RPMI8226 (cell line): ENCODE measurements at regions not wholly inside any gene's neighbourhood (a gene's known extent, or its start where the extent isn't known, plus 50 kb on each side); places are given as distances from the start of the nearest gene placed in this dataset.
A peak's percentile ranks its signal among the peaks of the same experiment; 100 is the strongest.
"Not testable (repeated sequence)": the region's sequence is repeated elsewhere in the genome, so short reads cannot be mapped to it uniquely, and the experiment has no call there.

Experiments
- DNase-seq: peaks from one replicate; pipeline ENCODE4 v3.0.0-alpha.2; 2015

DNA sequence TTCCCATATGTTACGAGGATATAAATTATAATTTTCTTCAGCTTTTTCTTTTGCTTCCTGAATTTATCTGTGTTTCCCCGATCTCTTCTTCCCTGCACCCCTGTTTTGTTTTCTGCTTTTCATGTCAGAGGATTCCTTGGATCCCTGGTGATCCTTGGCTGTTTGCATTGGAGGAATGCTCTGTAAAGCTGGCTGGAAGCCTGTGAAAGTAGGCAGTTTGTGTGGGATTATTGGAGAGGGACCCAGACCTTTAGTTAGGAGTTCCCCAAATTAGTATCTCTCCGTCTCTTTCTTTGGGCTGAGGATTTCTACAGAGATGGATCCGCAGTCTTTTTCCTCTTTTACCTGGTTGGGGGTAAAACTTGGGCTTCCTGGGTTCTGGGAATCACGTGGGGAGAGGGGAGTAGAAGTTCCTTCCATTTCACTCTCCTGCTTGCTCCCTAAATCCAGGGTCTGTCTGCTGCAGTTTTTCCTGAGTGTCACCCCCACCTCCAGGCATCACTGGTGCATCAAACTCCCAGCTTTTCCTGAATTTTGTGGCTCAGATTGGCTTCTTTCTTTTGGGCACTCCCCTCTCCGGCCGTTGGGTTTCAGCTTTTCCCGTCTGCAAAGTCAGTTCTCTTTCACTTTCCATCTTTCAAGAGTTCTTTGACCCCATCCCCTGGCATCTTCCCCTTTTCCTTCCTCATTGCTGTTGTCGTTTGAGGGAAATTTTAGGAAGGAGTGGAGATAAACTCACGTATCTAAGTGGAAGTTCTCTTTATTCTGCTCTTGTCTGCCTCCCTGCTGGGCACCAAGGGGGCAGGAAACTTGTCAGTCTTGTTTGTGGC is 79.1 kb upstream of the ALX4 start:
- no peak for DNase-seq

DNA sequence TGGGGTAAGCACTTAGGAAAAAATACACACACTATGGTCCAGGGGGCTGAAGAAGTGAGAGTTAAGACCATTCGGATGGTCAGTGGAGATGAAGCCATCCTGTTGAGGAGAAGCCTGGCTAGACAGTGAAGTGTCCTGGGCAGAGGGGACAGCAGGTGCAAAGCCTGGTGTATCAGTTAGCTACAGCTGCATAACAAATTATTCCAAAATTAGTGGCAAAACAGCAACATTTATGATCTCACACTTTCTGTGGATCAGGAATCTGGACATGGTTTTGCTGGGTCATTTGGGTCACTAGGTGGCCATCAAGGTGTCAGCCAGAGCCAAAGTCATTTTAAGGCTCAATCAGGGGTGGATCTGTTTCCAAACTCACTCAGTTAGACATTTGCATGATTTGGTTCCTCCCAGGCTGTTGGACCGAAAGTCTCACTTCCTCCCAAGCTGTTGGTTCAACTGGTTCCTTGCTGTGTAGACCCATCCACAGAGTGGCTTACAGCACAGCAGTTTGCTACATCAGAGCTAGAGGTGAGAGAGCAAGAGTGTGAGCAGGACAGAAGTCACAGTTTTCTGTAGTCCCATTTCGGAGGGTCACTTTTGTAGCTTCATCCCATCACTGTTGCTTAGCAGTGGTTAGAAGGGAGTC is 80.1 kb upstream of the ALX4 start:
- DNase-seq, result no peak

DNA sequence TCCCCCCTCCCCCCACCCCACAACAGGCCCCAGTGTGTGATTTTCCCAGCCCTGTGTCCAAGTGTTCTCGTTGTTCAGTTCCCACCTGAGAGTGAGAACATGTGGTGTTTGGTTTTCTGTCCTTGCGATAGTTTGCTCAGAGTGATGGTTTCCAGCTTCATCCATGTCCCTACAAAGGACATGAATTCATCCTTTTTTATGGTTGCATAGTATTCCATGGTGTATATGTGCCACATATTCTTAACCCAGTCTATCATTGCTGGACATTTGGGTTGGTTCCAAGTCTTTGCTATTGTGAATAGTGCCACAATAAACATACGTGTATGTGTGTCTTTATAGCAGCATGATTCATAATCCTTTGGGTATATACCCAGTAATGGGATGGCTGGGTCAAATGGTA is 81.1 kb upstream of the ALX4 start:
- DNase-seq, result not testable (repeated sequence)

DNA sequence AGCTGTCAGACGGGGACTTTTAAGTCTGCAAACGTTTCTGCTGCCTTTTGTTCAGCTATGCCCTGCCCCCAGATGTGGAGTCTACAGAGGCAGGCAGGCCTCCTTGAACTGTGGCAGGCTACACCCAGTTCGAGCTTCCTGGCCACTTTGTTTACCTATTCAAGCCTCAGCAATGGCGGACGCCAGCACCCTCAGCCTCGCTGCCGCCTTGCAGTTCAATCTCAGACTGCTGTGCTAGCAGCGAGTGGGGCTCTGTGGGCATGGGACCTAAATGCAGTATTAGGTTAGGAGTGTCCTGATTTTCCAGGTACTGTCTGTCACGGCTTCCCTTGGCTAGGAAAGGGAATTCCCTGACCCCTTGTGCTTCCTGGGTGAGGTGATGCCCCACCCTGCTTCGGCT is 86.8 kb upstream of the ALX4 start:
- DNase-seq, result not testable (repeated sequence)

DNA sequence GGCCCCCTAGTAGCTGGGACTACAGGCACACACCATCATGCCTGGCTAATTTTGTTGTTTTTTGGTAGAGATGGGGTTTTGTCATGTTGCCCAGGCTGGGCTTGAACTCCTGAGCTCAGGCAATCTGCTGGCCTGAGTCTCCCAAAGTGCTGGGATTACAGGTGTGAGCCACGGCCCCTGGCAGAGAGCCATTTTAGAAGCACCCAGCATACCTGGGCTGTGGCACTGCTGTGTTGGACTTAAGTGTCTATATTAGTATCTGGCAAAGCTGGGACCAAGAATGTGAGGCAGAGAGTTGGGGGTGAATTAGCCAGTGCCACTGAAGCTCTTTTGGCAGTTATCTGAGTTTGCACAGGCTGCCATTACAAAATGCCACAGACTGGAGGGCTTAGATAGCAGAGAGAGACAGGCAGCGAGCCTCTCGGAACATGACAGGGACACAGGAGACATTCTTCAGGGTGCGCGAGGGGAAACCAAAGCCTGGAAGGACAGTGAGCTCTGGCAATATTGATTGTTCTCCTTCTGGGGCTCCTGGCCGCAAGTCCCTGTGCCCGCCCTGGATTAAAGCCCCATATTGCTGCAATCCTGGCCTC is 87.7 kb upstream of the ALX4 start:
- DNase-seq, result no peak

DNA sequence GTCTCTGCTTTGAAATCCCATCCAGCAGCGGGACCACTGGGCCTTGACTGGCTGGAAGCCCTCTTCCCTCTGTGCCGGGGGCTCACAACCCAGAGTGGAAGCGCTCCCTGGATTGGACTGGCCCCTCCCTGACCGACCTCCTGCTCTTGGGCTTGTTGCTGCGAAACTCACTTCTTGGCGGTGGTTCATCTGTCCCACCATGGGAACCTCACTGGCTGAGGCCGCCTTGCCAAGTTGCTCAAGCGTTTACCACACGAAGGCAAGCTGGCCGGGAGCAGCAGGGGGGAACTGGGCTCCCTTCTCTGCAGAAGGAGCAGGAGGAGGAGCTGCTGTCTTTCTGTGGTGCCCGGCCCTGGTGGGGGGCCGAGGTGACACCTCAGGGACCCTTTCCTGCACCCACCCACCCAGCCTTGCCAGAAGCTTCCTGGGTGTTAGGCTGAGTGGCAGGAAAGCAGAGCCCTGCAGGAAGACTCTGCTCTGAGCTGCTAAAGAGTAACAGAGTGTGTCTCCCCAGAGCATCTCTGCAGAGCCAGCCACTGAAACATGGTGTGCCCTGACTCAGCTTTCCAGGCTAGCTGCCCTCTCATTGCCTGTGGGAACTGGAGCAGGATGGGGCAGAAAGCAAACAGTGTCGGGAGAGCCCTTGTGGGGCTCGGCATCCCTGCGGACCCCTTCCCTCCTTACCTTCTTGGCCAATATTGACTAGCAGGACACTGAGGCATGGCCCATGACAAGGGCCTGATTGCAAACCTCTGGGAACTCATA is 88.5 kb upstream of the ALX4 start:
- no peak for DNase-seq

DNA sequence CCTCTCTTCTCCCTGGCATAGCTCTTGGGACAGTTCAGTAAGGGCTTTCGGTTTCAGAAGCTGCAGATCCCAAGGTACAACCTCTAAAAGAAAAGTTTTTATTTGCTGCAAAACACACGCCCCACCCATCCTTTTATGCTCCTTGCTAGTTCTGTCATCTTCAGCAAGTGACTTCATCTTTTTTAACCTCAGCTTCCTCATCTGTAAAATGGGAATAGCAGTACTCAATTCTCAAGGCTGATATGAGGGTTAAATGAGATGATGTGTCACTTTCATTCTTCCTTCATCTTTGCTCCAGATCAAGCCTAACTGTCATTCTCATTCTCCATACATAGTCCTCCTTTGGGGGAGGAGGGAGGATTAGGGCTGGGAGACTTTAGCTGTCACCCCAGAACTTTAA is 90.0 kb upstream of the ALX4 start:
- peak; percentile 22 for DNase-seq

DNA sequence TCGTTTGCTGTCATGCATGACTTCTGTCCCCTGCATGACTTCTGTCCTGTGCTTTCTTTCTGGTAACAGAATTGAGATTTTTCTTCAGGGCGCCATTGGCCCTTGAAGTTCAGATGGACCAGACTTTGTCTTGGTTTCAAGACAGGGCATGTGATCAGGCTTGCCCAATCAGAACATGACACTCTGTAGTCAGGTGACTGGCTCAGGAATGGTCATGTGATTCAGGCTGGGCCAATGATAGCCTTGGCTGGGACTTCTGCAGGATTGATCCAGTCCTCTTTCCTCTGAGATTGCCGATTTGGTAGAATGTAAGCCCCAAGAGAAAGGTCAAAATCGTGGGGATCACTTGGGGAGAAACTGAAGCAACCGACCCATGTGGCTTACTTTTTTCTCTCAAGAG is 90.5 kb upstream of the ALX4 start:
- DNase-seq, result no peak

DNA sequence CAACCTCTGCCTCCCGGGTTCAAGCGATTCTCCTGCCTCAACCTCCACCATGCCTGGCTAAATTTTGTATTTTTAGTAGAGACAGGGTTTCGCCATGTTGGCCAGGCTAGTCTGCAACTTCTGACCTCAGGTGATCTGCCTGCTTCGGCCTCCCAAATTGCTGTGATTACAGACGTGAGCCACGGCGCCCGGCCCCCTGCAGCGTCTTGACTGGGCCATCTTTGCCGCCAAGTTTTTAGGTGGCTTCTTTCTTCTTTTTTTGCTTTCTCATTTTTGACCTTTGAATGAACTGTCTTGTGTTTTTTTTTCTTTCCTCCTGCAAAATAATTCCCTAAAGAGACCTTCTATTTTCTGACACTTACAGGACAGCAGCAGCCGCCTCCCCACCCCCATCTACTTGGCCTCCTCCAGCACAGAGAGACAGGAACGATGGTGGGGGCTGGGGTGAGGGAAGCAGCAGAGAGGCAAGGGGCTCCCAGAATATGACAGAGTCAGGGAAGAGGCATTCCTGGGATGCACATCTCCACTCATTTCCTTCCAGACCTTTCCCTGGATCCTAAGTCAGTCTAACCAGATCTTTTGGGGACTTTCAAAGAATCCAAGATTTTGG is 92.6 kb upstream of the ALX4 start:
- no peak for DNase-seq

DNA sequence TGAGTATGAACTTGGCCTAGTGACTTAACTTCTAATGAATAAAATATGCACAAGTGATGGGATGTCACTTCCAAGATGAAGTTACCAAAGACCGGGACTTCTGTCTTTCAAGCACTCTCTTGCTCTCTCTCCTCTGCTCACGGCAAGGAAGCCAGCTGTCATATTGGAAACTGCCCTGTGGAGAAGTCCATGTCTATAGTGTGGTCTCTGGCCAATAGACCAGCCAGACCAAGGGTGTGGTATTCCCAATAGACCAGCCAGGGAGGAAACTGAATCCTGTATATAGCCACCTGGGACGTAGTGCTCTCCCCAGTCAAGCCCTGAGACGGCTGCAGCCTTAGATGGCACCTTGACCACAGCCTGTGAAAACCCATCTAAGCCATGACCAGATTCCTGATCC is 93.2 kb upstream of the ALX4 start:
- DNase-seq, result no peak

DNA sequence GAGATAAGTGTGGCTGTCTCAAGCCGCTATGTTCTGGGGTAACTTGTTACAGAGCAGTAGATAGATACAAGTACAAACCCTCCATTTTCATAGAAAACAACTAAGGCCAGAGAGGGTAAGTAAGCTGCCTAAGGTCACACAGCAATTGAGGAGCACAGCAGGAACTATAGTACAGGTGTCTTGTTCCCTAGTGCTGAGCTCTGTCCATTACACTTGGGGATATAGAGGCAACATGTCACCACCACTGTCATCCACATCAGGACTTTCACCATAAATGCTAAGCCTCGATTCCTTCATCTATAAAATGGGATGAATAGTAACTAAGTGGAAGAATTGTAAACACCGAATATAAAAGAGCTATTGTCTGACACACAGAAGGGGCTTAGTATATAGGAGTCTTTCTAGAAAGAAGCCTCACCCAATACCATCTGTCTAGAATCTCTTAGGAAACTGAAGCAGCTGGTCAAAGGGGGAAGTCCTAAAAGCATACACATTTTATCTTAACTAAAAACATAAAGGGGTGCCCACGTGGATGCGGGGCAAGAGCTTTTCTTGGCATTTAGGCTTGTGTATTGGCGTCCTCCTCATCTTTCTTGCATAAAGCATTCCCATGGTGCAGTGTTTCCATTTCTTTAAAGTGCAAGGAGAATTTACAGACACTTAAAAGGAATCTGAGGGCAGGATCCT is 93.8 kb upstream of the ALX4 start:
- no peak for DNase-seq

DNA sequence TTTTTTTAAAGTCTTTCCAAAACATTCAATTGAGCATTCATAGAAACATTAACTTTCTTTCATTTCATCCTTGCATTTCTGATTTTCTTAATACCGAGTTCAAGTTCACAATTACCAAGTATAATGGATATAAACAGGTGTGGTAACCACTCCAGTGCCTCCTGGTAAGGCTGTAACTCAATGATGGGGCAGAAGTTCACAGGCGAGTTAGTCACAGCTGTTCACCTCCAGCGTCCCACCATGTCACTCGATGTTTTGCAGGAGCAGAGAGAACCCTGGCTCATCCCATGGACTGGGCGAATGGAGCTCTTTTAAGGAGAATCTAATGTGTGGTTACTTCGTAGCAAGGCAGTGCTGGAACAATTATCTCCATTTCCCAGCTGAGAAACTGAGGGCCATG is 94.4 kb upstream of the ALX4 start:
- DNase-seq, result no peak

DNA sequence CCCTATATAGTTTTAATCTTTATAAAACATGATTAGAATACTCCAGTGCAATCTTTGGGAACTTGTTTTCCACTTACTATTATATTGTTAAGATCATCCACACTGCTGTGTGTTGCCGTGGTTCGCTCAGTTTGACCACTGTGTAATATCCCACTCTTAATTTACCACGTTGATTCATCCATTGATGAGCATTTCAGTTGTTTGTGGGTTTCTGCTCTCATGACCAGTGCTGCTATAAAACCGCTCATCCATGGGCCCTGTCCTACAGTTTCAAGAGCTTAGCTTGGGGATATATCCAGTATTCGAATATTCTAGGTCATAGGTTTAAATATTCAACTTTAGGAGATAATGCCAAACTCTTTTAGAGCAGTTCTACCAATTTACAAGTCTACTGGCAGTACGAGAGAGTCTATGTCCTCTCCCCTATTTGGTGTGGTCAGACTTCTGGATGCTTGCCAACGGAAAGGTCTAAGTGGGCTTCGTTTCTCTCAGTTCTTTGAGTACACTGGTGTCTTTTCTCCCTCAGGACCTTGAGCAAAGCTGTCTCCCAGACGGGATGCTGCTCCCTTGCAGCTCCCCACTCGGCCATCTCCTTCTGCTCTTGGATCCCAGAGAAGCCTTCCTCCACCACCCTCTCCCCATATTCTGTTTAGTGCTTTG is 94.9 kb upstream of the ALX4 start:
- DNase-seq, result no peak

DNA sequence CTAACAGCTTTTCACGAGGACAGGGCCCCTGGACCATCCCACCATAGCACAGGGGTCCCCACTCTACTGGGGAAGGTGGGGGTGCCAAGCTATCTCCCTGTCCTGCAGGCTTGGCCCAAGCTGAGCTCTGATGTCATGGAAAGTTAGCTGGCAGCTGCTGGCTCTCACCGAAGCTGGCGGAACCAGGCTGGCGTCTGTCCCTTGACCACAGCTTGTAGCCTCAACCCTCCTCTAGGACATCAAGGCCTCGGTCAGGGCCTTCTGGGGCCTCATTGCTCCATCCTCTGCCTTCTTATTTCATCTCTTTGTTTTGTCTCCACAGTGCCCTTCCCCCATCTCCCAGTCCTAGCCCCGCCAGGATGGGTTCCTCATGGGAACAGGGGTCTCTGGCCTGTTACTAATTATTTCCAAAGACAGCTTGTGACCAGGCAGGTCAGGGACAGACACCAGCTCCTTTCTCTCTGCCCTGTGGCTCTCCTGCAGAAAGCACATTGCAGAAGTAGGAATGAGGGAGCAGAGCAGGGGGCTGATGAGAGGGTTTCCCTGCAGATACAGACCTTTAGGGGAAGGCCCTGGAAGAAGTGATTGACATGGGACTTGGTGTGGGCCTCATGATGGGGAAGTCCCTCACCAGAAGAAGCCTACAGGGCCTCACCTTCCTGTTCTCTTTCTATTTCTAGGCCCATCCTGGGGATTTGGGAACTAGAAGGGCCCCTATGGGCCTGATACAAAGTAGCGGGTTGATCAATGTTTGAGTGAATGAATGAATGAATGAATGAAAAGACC is 97.5 kb upstream of the ALX4 start:
- no peak for DNase-seq

DNA sequence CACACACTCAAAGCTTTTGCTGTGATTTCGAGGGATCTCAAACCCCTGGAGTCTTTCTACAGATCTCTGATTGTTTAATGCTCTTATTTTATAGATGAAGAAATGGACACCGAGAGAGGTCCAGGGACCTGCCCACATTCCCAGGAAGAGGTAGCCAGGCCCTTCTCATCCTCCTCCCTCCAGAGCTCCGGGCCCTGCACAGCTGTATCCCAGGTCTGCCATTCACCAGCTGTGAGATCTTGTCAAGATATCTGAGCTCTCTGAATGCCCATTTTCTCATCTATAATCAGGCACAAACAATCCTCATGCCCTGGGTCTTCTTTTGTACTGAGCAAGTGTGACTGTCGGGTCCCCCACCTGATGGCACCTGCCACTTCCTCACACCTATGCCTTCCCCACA is 98.2 kb upstream of the ALX4 start:
- no peak for DNase-seq

DNA sequence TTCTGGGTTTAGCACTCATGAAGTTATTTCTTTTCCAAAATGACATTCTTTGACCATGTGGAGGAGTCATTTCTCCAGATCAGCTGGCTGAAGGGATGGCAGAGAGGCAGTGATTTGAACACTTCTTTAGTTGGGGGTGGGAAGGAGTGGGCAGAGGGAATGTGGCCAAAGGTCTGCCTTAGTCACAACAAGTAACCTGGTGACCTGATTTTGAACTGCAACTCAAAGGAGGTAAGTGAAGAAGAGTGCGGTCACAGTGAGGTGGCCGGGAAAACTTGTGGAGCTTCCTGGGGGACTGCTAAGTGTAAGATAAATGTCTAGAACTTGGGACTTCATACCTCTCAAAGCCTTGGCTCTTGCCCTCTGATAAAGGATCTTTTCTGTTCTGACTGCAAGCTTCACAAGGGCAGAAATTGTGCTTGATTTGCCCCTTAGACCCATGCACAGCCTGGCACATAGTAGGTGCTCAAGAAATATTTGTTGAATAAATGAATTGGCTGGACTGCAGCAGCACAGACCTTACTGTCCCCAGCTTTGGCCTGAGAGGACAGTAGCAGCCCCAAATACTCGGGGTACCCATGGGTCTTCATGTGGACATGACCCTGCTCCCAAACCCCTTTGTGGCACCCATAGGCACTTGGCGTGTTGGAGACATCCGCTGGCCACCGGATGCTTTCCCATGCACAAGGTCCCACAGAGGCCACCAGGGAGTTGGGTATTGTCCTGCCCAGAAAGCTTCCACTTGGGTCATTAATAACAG is 99.0 kb upstream of the ALX4 start:
- no peak for DNase-seq

DNA sequence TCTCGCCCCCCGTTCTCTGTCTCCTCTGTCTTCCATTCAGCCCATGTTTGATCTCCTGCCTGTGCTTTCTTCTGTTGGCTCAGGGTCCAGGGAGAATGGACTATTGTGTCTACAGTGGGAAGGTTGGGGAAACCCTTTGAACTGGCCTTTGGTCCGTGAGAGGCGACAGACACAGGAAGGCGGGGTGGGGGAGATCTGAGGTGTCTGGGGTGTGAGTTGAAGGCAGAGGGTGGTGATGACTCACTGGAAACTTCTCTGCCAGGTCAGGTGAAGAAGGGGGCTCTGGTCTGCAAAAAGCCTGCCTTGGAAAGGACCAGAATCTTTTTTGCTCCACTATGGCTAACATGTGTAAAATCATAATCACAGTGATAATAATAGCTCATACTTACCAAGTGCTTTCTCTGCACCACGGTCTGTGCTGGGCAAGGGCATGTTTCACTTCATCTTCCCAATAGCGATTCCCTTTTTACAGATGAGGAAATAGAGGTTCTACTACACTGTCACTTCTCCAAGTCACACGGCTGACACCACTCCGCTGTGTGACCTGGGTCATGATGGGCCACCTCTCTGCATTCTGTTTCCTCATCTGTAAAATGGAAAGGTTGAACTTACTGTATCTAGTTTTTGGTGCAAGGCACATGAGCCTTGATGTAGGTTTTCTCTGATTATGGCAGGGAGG is 99.8 kb upstream of the ALX4 start:
- DNase-seq, result no peak

DNA sequence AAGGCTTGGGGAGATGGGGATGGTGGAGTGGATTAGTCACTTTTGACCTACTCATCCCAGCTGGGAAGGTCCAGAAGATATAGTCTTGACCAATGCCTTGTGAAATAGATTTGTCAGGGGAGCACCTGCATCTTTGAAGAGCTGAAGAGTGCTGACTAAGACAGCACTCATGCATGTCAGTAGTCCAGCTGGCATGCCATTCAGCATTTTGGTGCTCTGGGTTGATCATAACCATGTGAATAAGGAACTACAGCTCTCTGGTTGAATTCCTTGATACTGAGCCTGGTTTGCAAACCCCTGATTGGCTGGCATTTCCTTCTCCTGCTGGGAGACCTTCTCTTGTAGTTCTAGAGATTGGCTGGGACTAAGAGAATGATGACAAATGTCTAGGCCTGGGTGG is 106.8 kb upstream of the ALX4 start:
- no peak for DNase-seq

DNA sequence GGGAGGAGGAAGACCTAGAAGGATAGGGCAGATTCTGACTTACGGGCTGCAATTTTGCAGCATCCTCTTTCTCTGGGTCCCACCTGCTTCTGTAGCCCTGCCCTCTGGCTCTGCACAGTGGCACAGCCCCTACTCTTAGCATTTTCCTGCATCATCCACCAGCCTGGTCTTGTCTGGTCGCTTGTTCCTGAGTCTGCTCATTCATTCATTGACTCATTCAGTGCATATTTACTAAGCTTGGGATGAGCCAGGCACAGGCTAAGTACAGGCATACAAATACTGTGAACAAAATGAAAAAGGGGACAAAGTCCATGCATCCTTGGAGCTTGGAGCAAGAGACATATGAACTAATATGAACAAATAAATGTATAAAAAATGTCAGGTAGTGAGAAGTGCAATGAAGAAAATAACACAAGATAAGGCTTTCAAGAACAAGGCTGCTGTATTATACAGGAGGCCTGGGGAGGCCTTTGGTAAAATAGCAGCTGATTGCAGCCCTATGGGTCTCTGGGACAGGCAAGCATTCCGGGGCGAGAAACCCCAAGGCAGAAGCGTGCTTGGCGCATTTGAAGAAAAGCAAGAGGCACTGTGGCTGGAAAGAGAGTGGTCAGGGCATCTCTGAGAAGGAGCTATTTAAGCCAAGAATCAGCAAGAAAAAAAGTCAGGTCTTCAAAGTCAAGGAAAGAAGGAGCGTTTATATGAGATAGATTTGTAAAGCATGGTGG is 108.0 kb upstream of the ALX4 start:
- no peak for DNase-seq
